ENCODE measurements at regions not wholly inside any gene's neighbourhood (a gene's known extent, or its start where the extent isn't known, plus 50 kb on each side); places are given as distances from the start of the nearest gene placed in this dataset.

GRCh38 chr6:9507136-9507895 lies 907.6 kb downstream of the TFAP2A start:
- no peak for TF ChIP-seq CTCF (conservative IDR thresholded peaks at IDR 0.05)
- Histone ChIP-seq H3K4me1 (ENCODE audit: control insufficient read depth, insufficient read depth, low read length) (no peaks in the 10 kb centered on the region), H3K27ac (ENCODE audit: low read depth, low read length) (no peak overlapping the region), H3K9ac (ENCODE audit: extremely low read depth, low read length, poor library complexity, severe bottlenecking) (no peak overlapping the region), H3K4me3 (ENCODE audit: low read length) (no peak overlapping the region), H3K9me3 (ENCODE audit: control insufficient read depth, low read length) (peaks cover 7% of the 10 kb centered on the region), H3K36me3 (ENCODE audit: control insufficient read depth, insufficient read depth, low read length) (no peaks in the 10 kb centered on the region), H3K27me3 (ENCODE audit: control insufficient read depth, insufficient read depth, low read length, poor library complexity, severe bottlenecking) (no peaks in the 10 kb centered on the region)
- Mint-ChIP-seq H3K36me3 (ENCODE audit: low read depth) (no peaks in the 10 kb centered on the region), H3K9me3 (peaks cover 8% of the 10 kb centered on the region), H3K4me1 (no peaks in the 10 kb centered on the region), H3K27ac (no peak overlapping the region), H3K27me3 (ENCODE audit: insufficient read depth) (no peaks in the 10 kb centered on the region), H3K4me3 (no peak overlapping the region)
- no peak for DNase-seq
- WGBS, 2 experiments (ENCODE audit: insufficient coverage in 1 of 2, insufficient read length in 1 of 2) = 92% methylated on average over 5 to 6 of the region's 6 CpGs

- H3K4me3 ChIP-seq (ENCODE audit: low read length) = no peak overlapping the region
- 83 to 100% methylated on average over 1 to 2 of the region's 2 CpGs for WGBS, 2 experiments (ENCODE audit: insufficient coverage in 1 of 2, insufficient read length in 1 of 2)
- no peaks in the 10 kb centered on the region for H3K4me1 ChIP-seq (ENCODE audit: control insufficient read depth, insufficient read depth, low read length)
- Mint-ChIP-seq H3K4me1 (no peaks in the 10 kb centered on the region), H3K27ac (no peak overlapping the region), H3K9me3 (peaks cover 7% of the 10 kb centered on the region), H3K4me3 (no peak overlapping the region), H3K27me3 (ENCODE audit: insufficient read depth) (no peaks in the 10 kb centered on the region), H3K36me3 (ENCODE audit: low read depth) (no peaks in the 10 kb centered on the region)
- H3K27me3 ChIP-seq (ENCODE audit: control insufficient read depth, insufficient read depth, low read length, poor library complexity, severe bottlenecking) = no peaks in the 10 kb centered on the region
- H3K9ac ChIP-seq (ENCODE audit: extremely low read depth, low read length, poor library complexity, severe bottlenecking) = no peak overlapping the region
- H3K36me3 ChIP-seq (ENCODE audit: control insufficient read depth, insufficient read depth, low read length) = no peaks in the 10 kb centered on the region
- peaks cover 7% of the 10 kb centered on the region for H3K9me3 ChIP-seq (ENCODE audit: control insufficient read depth, low read length)
- no peak overlapping the region for H3K27ac ChIP-seq (ENCODE audit: low read depth, low read length)
- TF ChIP-seq CTCF (conservative IDR thresholded peaks at IDR 0.05) = no peak
- DNase-seq = no peak
Measured at GRCh38 chr6:9504191-9504590, 910.7 kb downstream of the TFAP2A start.

- WGBS, 2 experiments (ENCODE audit: insufficient coverage in 1 of 2, insufficient read length in 1 of 2) = 68 to 77% methylated on average over 4 to 7 of the region's 7 CpGs
- H3K27ac ChIP-seq (ENCODE audit: low read depth, low read length) = peak overlapping the region; percentile 61
- no peaks in the 10 kb centered on the region for H3K4me1 ChIP-seq (ENCODE audit: control insufficient read depth, insufficient read depth, low read length)
- no peak for TF ChIP-seq CTCF (conservative IDR thresholded peaks at IDR 0.05)
- H3K9me3 Mint-ChIP-seq = peaks cover 7% of the 10 kb centered on the region
- H3K27me3 Mint-ChIP-seq (ENCODE audit: insufficient read depth) = no peaks in the 10 kb centered on the region
- no peaks in the 10 kb centered on the region for H3K27me3 ChIP-seq (ENCODE audit: control insufficient read depth, insufficient read depth, low read length, poor library complexity, severe bottlenecking)
- DNase-seq = no peak
- H3K9ac ChIP-seq (ENCODE audit: extremely low read depth, low read length, poor library complexity, severe bottlenecking) = no peak overlapping the region
- no peak overlapping the region for H3K27ac Mint-ChIP-seq
- no peak overlapping the region for H3K4me3 ChIP-seq (ENCODE audit: low read length)
- peaks cover 7% of the 10 kb centered on the region for H3K9me3 ChIP-seq (ENCODE audit: control insufficient read depth, low read length)
- H3K4me3 Mint-ChIP-seq = no peak overlapping the region
- peaks cover under 1% of the 10 kb centered on the region for H3K4me1 Mint-ChIP-seq
- no peaks in the 10 kb centered on the region for H3K36me3 ChIP-seq (ENCODE audit: control insufficient read depth, insufficient read depth, low read length)
- no peaks in the 10 kb centered on the region for H3K36me3 Mint-ChIP-seq (ENCODE audit: low read depth)
Measured at GRCh38 chr6:9503111-9503761, 911.6 kb downstream of the TFAP2A start.

All from endodermal cell (in vitro differentiated cells).